ENCODE measurements at regions not wholly inside any gene's neighbourhood (a gene's known extent, or its start where the extent isn't known, plus 50 kb on each side); places are given as distances from the start of the nearest gene placed in this dataset.

DNA sequence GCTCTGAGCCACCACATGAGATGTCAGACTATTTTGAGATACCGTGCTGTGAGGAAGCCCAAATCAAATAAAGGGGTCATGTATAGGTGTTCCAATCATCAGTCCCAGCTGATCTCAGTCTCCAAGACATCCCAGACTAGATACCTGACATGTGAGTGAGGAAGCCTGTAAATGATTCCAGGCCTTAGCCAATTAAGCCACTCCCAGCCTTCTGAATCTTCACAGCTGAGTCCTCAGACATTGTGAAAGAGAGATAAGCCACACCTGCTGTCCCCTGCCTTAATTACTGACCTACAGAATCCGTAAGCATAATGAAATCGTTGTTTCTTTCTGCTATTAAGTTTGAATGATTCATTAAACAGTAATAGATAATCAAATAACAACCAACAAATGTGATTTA lies 671.4 kb downstream of the ZNF674 start:
- no peaks in the 10 kb centered on the region for H3K36me3 Mint-ChIP-seq (ENCODE audit: low read depth)
- H3K4me3 Mint-ChIP-seq = no peak overlapping the region
- TF ChIP-seq, protein P1, sequence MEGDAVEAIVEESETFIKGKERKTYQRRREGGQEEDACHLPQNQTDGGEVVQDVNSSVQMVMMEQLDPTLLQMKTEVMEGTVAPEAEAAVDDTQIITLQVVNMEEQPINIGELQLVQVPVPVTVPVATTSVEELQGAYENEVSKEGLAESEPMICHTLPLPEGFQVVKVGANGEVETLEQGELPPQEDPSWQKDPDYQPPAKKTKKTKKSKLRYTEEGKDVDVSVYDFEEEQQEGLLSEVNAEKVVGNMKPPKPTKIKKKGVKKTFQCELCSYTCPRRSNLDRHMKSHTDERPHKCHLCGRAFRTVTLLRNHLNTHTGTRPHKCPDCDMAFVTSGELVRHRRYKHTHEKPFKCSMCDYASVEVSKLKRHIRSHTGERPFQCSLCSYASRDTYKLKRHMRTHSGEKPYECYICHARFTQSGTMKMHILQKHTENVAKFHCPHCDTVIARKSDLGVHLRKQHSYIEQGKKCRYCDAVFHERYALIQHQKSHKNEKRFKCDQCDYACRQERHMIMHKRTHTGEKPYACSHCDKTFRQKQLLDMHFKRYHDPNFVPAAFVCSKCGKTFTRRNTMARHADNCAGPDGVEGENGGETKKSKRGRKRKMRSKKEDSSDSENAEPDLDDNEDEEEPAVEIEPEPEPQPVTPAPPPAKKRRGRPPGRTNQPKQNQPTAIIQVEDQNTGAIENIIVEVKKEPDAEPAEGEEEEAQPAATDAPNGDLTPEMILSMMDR (IDR thresholded peaks at IDR 0.05) = no peak
- peaks cover 3% of the 10 kb centered on the region for H3K27me3 Mint-ChIP-seq (ENCODE audit: low read depth, poor library complexity)
- H3K27ac Mint-ChIP-seq = no peak overlapping the region
- H3K9me3 Mint-ChIP-seq = peaks cover 20% of the 10 kb centered on the region
- no peak for DNase-seq
- H3K4me1 Mint-ChIP-seq = no peaks in the 10 kb centered on the region

DNA sequence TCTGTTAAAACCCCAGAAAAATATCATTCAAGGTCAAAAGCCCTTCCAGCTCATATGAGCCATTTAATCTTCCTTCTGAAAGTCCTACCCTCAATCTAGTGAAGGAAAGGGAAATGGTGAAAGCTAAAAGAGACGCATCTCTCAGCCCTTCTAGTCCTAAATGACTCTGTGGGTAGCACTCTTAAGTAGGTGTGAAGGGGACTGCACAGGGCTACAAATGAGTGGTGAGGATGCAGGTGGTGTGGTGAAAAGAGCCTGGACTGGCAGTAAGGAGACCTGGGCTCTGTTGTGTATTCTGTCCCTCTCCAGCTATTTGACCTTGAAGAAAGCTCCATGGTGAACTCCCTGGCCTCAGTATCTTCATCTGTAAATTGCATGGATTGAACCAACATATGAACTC lies 671.8 kb upstream of the DIPK2B start:
- TF ChIP-seq, protein P1 (IDR thresholded peaks at IDR 0.05) = no peak
- no peak overlapping the region for H3K4me3 Mint-ChIP-seq
- H3K4me1 Mint-ChIP-seq = no peaks in the 10 kb centered on the region
- H3K9me3 Mint-ChIP-seq = peaks cover 14% of the 10 kb centered on the region
- no peaks in the 10 kb centered on the region for H3K36me3 Mint-ChIP-seq (ENCODE audit: low read depth)
- peaks cover 3% of the 10 kb centered on the region for H3K27me3 Mint-ChIP-seq (ENCODE audit: low read depth, poor library complexity)
- H3K27ac Mint-ChIP-seq = no peak overlapping the region
- no peak for DNase-seq

DNA sequence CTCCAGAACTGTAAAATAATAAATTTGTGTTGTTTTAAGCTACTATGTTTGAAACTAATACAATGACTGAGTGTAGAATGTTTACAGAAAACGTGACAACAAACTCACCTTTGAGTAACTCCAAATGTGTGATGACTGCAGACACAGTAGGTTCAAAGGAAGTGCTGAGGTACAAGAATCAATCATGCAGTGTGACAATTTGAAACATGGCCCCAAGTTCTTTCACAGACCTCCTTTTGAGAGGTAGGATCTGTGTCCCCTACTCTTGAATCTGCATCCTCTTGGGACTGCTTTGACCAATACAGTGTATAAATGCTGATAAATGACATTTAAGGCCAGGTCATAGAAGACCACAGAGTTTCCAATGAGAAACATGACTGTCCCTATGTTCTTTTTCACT lies 667.7 kb upstream of the DIPK2B start:
- TF ChIP-seq, protein P1 (IDR thresholded peaks at IDR 0.05) = no peak
- Mint-ChIP-seq H3K27ac (no peak overlapping the region), H3K9me3 (peaks cover 19% of the 10 kb centered on the region), H3K4me1 (no peaks in the 10 kb centered on the region), H3K27me3 (ENCODE audit: low read depth, poor library complexity) (no peaks in the 10 kb centered on the region), H3K4me3 (no peak overlapping the region), H3K36me3 (ENCODE audit: low read depth) (no peaks in the 10 kb centered on the region)
- no peak for DNase-seq

DNA sequence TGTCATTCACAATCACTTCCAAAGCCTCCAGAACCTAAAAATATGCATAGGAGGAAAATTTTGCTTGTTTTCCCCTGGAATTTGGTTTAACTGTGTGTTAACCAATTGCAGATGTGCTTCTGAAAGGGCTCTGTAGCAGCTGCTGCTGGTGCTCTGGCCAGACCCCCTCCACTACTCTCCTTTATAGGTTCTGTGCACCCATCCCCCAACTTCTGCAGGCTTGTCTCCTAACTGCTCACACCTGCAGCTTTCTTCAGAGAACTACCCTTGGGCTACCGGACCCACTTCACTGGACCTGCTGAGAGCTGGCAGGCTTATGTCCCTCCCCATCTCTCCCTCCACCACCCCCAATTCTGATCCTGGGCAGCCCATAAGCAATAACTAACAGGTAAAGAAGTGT lies 662.1 kb upstream of the DIPK2B start:
- no peak overlapping the region for H3K4me3 Mint-ChIP-seq
- H3K27ac Mint-ChIP-seq = no peak overlapping the region
- H3K36me3 Mint-ChIP-seq (ENCODE audit: low read depth) = no peaks in the 10 kb centered on the region
- TF ChIP-seq, protein P1 (IDR thresholded peaks at IDR 0.05) = no peak
- peaks cover 3% of the 10 kb centered on the region for H3K27me3 Mint-ChIP-seq (ENCODE audit: low read depth, poor library complexity)
- no peak for DNase-seq
- H3K4me1 Mint-ChIP-seq = peaks cover 9% of the 10 kb centered on the region
- H3K9me3 Mint-ChIP-seq = peaks cover 44% of the 10 kb centered on the region

DNA sequence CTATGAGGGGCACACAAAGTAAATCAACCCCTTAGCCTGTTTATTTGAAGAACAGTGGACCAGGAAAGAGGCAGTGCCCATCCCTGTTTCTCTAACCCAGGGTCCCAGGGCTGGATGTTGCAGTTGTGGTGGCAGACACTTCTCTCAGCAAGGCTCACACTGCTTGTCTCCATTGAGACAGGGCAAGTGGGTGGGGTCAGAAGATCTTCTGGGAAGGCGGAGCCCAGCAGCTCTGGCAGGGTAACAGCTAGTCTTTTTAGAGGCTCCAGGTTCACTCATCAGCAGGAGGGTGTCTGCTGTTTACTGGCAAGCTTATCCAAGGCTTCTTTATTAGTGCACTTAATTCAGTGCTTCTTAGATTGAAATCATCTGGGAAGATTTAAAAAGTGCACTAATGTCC lies 659.8 kb upstream of the DIPK2B start:
- H3K9me3 Mint-ChIP-seq = peaks cover 50% of the 10 kb centered on the region

DNA sequence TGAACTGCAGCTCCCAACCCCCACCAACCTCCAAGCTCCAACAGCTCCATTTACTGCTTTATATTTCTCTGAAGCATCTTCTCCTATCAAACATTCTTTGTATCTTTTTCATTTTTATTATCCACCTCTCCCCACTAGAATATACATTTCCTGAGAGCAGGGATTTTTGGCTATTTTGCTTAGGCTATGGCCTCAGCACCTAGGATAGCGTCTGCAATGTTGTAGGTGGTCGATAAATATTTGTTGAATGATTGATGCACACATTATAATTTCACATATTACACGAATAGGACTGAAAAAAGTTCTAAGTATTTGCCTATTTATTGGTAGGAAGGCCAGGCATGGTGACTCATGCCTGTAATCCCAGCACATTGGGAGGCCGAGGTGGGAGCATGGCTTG lies 658.7 kb upstream of the DIPK2B start:
- peaks cover 6% of the 10 kb centered on the region for H3K27me3 Mint-ChIP-seq (ENCODE audit: low read depth, poor library complexity)
- no peak overlapping the region for H3K27ac Mint-ChIP-seq
- no peak for DNase-seq
- no peak overlapping the region for H3K4me3 Mint-ChIP-seq
- peaks cover 9% of the 10 kb centered on the region for H3K4me1 Mint-ChIP-seq
- H3K36me3 Mint-ChIP-seq (ENCODE audit: low read depth) = no peaks in the 10 kb centered on the region
- TF ChIP-seq, protein P1 (IDR thresholded peaks at IDR 0.05) = no peak
- H3K9me3 Mint-ChIP-seq = peaks cover 45% of the 10 kb centered on the region

More for the DNA sequence above, 659.8 kb upstream of the DIPK2B start:
- peaks cover 9% of the 10 kb centered on the region for H3K4me1 Mint-ChIP-seq
- peaks cover 3% of the 10 kb centered on the region for H3K27me3 Mint-ChIP-seq (ENCODE audit: low read depth, poor library complexity)
- H3K4me3 Mint-ChIP-seq = no peak overlapping the region
- no peaks in the 10 kb centered on the region for H3K36me3 Mint-ChIP-seq (ENCODE audit: low read depth)
- no peak overlapping the region for H3K27ac Mint-ChIP-seq
- no peak for DNase-seq
- TF ChIP-seq, protein P1 (IDR thresholded peaks at IDR 0.05) = no peak
